ENCODE measurements at regions not wholly inside any gene's neighbourhood (a gene's known extent, or its start where the extent isn't known, plus 50 kb on each side); places are given as distances from the start of the nearest gene placed in this dataset.

- DNase-seq (ENCODE audit: low spot score) = no peak
These were observed 298.3 kb downstream of the MATN1 start for GRCh38 chr1:30425046-30425445.

GRCh38 chr1:30423570-30423969, 299.8 kb downstream of the MATN1 start:
- no peak for DNase-seq (ENCODE audit: low spot score)

- no peak for DNase-seq (ENCODE audit: low spot score)
These were observed 301.1 kb downstream of the MATN1 start for GRCh38 chr1:30422251-30422650.

- DNase-seq (ENCODE audit: low spot score) = no peak
These were observed 302.8 kb downstream of the MATN1 start for GRCh38 chr1:30420519-30421050.

GRCh38 chr1:30419831-30420230, 303.6 kb downstream of the MATN1 start:
- no peak for DNase-seq (ENCODE audit: low spot score)

GRCh38 chr1:30418939-30419720, 304.3 kb downstream of the MATN1 start:
- no peak for DNase-seq (ENCODE audit: low spot score)

- DNase-seq (ENCODE audit: low spot score) = no peak
These were observed 305.1 kb downstream of the MATN1 start for GRCh38 chr1:30418061-30418938.

GRCh38 chr1:30417701-30418046, 305.7 kb downstream of the MATN1 start:
- no peak for DNase-seq (ENCODE audit: low spot score)

GRCh38 chr1:30417001-30417700, 306.2 kb downstream of the MATN1 start:
- no peak for DNase-seq (ENCODE audit: low spot score)

- no peak for DNase-seq (ENCODE audit: low spot score)
These were observed 307.1 kb downstream of the MATN1 start for GRCh38 chr1:30416221-30416820.

- DNase-seq (ENCODE audit: low spot score) = no peak
These were observed 308.0 kb downstream of the MATN1 start for GRCh38 chr1:30415171-30415940.

- DNase-seq (ENCODE audit: low spot score) = no peak
These were observed 308.6 kb downstream of the MATN1 start for GRCh38 chr1:30414851-30415165.

GRCh38 chr1:30414086-30414850, 309.1 kb downstream of the MATN1 start:
- DNase-seq (ENCODE audit: low spot score) = no peak

GRCh38 chr1:30413606-30414005, 309.8 kb downstream of the MATN1 start:
- DNase-seq (ENCODE audit: low spot score) = no peak

GRCh38 chr1:30413111-30413440, 310.3 kb downstream of the MATN1 start:
- no peak for DNase-seq (ENCODE audit: low spot score)

GRCh38 chr1:30412241-30413110, 310.9 kb downstream of the MATN1 start:
- DNase-seq (ENCODE audit: low spot score) = no peak

- DNase-seq (ENCODE audit: low spot score) = no peak
These were observed 312.2 kb downstream of the MATN1 start for GRCh38 chr1:30411206-30411605.

GRCh38 chr1:30410153-30410851, 313.1 kb downstream of the MATN1 start:
- DNase-seq (ENCODE audit: low spot score) = no peak

Measured in SK-N-DZ (cell line).